ENCODE measurements at regions not wholly inside any gene's neighbourhood (a gene's known extent, or its start where the extent isn't known, plus 50 kb on each side); places are given as distances from the start of the nearest gene placed in this dataset.

GRCh38 chr5:92468295-92468694, 1085.2 kb upstream of the ARRDC3 start:
- no peaks in the 10 kb centered on the region for H3K4me1 Mint-ChIP-seq (ENCODE audit: low read depth)
- H3K27ac Mint-ChIP-seq: no peak overlapping the region
- H3K36me3 Mint-ChIP-seq (ENCODE audit: insufficient read depth in 2 of 2): peaks cover 0 to 1% of the 10 kb centered on the region in 2 donors
- ATAC-seq (replicated peaks in 1 of 2) (no peak), DNase-seq (no peak)
- no peak overlapping the region for H3K4me3 Mint-ChIP-seq
- peaks cover 2 to 10% of the 10 kb centered on the region in 2 donors for H3K9me3 Mint-ChIP-seq
- no peaks in the 10 kb centered on the region for H3K27me3 Mint-ChIP-seq (ENCODE audit: low read depth)

DNA sequence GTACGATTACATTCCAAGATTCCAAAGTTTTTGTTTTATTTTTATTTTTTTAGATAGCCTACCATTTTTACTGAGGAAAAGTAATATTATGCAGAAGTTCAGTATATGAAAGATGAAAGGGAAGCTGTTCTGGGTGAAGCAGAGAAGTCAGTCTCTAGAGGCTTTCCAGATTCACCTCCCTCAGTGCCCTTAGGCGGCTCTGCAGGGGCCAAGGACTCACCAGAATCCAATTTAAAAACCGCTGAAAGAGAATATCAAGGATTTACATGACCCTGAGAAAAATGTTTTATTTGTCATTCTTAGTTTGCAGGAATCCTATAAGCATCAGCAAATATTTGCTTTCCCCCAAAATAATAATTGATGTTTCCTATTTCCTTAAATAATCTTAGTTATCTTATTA, 1084.6 kb upstream of the ARRDC3 start:
- Mint-ChIP-seq H3K4me1 (ENCODE audit: low read depth) (no peaks in the 10 kb centered on the region), H3K27me3 (ENCODE audit: low read depth) (no peaks in the 10 kb centered on the region), H3K4me3 (no peak overlapping the region), H3K27ac (no peak overlapping the region), H3K36me3 (ENCODE audit: insufficient read depth in 2 of 2) (no peaks in the 10 kb centered on the region), H3K9me3 (peaks cover 0 to 6% of the 10 kb centered on the region in 2 donors)
- ATAC-seq (replicated peaks in 1 of 2): no peak
- DNase-seq: no peak

- Mint-ChIP-seq H3K27ac (no peak overlapping the region), H3K9me3 (peaks cover 0 to 3% of the 10 kb centered on the region in 2 donors), H3K27me3 (ENCODE audit: low read depth) (no peaks in the 10 kb centered on the region), H3K36me3 (ENCODE audit: insufficient read depth in 2 of 2) (no peaks in the 10 kb centered on the region), H3K4me3 (no peak overlapping the region), H3K4me1 (ENCODE audit: low read depth) (no peaks in the 10 kb centered on the region)
- no peak for ATAC-seq (replicated peaks in 1 of 2)
- no peak for DNase-seq
Observed at GRCh38 chr5:92460505-92460904, 1077.4 kb upstream of the ARRDC3 start.

DNA sequence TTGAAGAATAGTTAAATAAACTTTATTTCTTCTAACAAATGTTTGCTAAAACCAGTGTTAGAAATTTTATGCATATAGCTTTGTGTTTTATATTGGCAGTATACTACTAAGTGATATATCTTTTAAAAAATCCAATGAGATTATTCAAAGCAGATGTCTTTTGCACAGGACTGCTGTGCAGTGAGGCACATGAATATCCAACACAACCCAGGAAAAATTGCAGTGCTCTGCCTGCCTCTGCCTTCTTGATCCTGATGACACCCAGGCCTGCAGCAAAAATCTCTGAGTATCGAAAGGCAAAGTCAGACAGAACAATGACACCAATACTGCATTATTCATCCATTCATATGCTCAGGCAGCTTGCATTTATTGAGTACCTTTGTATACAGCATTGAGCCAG, 1076.5 kb upstream of the ARRDC3 start:
- H3K36me3 Mint-ChIP-seq (ENCODE audit: insufficient read depth in 2 of 2): no peaks in the 10 kb centered on the region
- no peaks in the 10 kb centered on the region for H3K4me1 Mint-ChIP-seq (ENCODE audit: low read depth)
- peaks cover 0 to 6% of the 10 kb centered on the region in 2 donors for H3K9me3 Mint-ChIP-seq
- DNase-seq: no peak
- no peak overlapping the region for H3K4me3 Mint-ChIP-seq
- no peaks in the 10 kb centered on the region for H3K27me3 Mint-ChIP-seq (ENCODE audit: low read depth)
- no peak overlapping the region for H3K27ac Mint-ChIP-seq
- no peak for ATAC-seq (replicated peaks in 1 of 2)

DNA sequence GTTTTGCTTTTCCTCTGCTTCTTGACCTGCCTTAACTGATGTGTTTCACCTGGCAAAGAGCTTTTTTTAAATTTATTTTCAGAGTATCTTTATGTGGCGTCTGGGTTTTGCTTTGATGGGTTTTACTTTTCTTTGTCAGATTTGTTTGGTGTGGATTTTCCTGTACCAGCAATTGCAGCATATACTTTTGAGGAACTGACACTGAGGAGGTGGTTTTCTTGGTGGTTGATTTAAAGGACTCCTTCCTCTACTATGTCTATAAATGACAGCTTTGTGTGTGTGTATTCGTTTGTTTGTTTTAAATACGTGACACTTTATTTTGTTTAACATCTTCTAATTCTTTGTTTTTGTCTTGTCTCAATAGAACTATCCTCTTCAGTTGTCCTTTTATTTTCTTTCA, 1071.9 kb upstream of the ARRDC3 start:
- no peaks in the 10 kb centered on the region for H3K4me1 Mint-ChIP-seq (ENCODE audit: low read depth)
- H3K9me3 Mint-ChIP-seq: peaks cover 1 to 6% of the 10 kb centered on the region in 2 donors
- no peaks in the 10 kb centered on the region for H3K27me3 Mint-ChIP-seq (ENCODE audit: low read depth)
- no peak for ATAC-seq (replicated peaks in 1 of 2)
- no peak overlapping the region for H3K4me3 Mint-ChIP-seq
- H3K27ac Mint-ChIP-seq: no peak overlapping the region
- DNase-seq: no peak
- no peaks in the 10 kb centered on the region for H3K36me3 Mint-ChIP-seq (ENCODE audit: insufficient read depth in 2 of 2)

- Mint-ChIP-seq H3K27ac (no peak overlapping the region), H3K4me3 (no peak overlapping the region), H3K27me3 (ENCODE audit: low read depth) (no peaks in the 10 kb centered on the region), H3K4me1 (ENCODE audit: low read depth) (no peaks in the 10 kb centered on the region), H3K36me3 (ENCODE audit: insufficient read depth in 2 of 2) (peaks cover 0 to 2% of the 10 kb centered on the region in 2 donors), H3K9me3 (peaks cover 5 to 10% of the 10 kb centered on the region in 2 donors)
- DNase-seq (no peak), ATAC-seq (replicated peaks in 1 of 2) (no peak)
Observed at GRCh38 chr5:92444888-92445287, 1061.8 kb upstream of the ARRDC3 start.

- H3K4me3 Mint-ChIP-seq: no peak overlapping the region
- no peak overlapping the region for H3K27ac Mint-ChIP-seq
- no peak for DNase-seq
- H3K4me1 Mint-ChIP-seq (ENCODE audit: low read depth): no peaks in the 10 kb centered on the region
- no peaks in the 10 kb centered on the region for H3K27me3 Mint-ChIP-seq (ENCODE audit: low read depth)
- peaks cover 0 to 4% of the 10 kb centered on the region in 2 donors for H3K36me3 Mint-ChIP-seq (ENCODE audit: insufficient read depth in 2 of 2)
- ATAC-seq (replicated peaks in 1 of 2): no peak
- H3K9me3 Mint-ChIP-seq: peaks cover 15 to 17% of the 10 kb centered on the region in 2 donors
Observed at GRCh38 chr5:92435781-92436180, 1052.7 kb upstream of the ARRDC3 start.

GRCh38 chr5:92429646-92430045, 1046.5 kb upstream of the ARRDC3 start:
- no peak overlapping the region for H3K4me3 Mint-ChIP-seq
- no peak for DNase-seq
- ATAC-seq (replicated peaks in 1 of 2): no peak
- no peak overlapping the region for H3K27ac Mint-ChIP-seq
- H3K9me3 Mint-ChIP-seq: peaks cover 5 to 6% of the 10 kb centered on the region in 2 donors
- H3K36me3 Mint-ChIP-seq (ENCODE audit: insufficient read depth in 2 of 2): no peaks in the 10 kb centered on the region
- no peaks in the 10 kb centered on the region for H3K4me1 Mint-ChIP-seq (ENCODE audit: low read depth)
- H3K27me3 Mint-ChIP-seq (ENCODE audit: low read depth): no peaks in the 10 kb centered on the region

GRCh38 chr5:92428415-92428814, 1045.3 kb upstream of the ARRDC3 start:
- Mint-ChIP-seq H3K36me3 (ENCODE audit: insufficient read depth in 2 of 2) (no peaks in the 10 kb centered on the region), H3K27ac (no peak overlapping the region), H3K27me3 (ENCODE audit: low read depth) (no peaks in the 10 kb centered on the region), H3K4me1 (ENCODE audit: low read depth) (no peaks in the 10 kb centered on the region), H3K4me3 (no peak overlapping the region), H3K9me3 (peaks cover 6 to 9% of the 10 kb centered on the region in 2 donors)
- ATAC-seq (replicated peaks in 1 of 2) (no peak), DNase-seq (no peak)

GRCh38 chr5:92424785-92425426, 1041.8 kb upstream of the ARRDC3 start:
- no peak overlapping the region for H3K4me3 Mint-ChIP-seq
- H3K27ac Mint-ChIP-seq: no peak overlapping the region
- peaks cover 7 to 8% of the 10 kb centered on the region in 2 donors for H3K9me3 Mint-ChIP-seq
- ATAC-seq (replicated peaks in 1 of 2) (no peak), DNase-seq (no peak)
- no peaks in the 10 kb centered on the region for H3K27me3 Mint-ChIP-seq (ENCODE audit: low read depth)
- peaks cover 0 to 3% of the 10 kb centered on the region in 2 donors for H3K36me3 Mint-ChIP-seq (ENCODE audit: insufficient read depth in 2 of 2)
- H3K4me1 Mint-ChIP-seq (ENCODE audit: low read depth): no peaks in the 10 kb centered on the region

- ATAC-seq (replicated peaks in 1 of 2): no peak
- Mint-ChIP-seq H3K4me3 (no peak overlapping the region), H3K36me3 (ENCODE audit: insufficient read depth in 2 of 2) (peaks cover 0 to 3% of the 10 kb centered on the region in 2 donors), H3K27me3 (ENCODE audit: low read depth) (no peaks in the 10 kb centered on the region), H3K9me3 (peaks cover 7 to 8% of the 10 kb centered on the region in 2 donors), H3K27ac (no peak overlapping the region), H3K4me1 (ENCODE audit: low read depth) (no peaks in the 10 kb centered on the region)
- no peak for DNase-seq
Observed at GRCh38 chr5:92421942-92422341, 1038.8 kb upstream of the ARRDC3 start.

- no peak overlapping the region for H3K27ac Mint-ChIP-seq
- H3K4me3 Mint-ChIP-seq: no peak overlapping the region
- ATAC-seq (replicated peaks in 1 of 2): no peak
- H3K9me3 Mint-ChIP-seq: peaks cover 5 to 6% of the 10 kb centered on the region in 2 donors
- H3K36me3 Mint-ChIP-seq (ENCODE audit: insufficient read depth in 2 of 2): peaks cover 0 to 3% of the 10 kb centered on the region in 2 donors
- no peak for DNase-seq
- no peaks in the 10 kb centered on the region for H3K4me1 Mint-ChIP-seq (ENCODE audit: low read depth)
- no peaks in the 10 kb centered on the region for H3K27me3 Mint-ChIP-seq (ENCODE audit: low read depth)
Observed at GRCh38 chr5:92421196-92421595, 1038.1 kb upstream of the ARRDC3 start.

DNA sequence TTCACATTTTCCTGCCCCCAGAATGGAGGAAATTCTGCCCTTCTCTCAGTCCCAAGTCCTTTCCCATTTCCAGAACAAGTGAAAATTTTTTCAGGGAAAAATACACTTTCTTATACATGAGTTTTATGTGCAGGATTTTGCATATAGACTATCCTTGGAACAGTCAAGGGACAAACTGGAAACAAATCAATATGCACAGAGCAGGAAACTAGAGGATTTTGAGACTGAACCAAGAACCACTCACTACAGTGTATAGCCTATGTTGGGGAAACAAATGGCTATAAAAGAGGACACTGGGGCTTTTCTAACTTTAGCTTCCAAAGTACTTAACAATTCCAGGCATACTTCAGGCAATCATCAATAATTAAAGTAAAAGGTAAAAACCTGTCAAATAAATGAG, 1036.1 kb upstream of the ARRDC3 start:
- ATAC-seq (replicated peaks in 1 of 2) (no peak), DNase-seq (no peak)
- Mint-ChIP-seq H3K4me3 (no peak overlapping the region), H3K36me3 (ENCODE audit: insufficient read depth in 2 of 2) (peaks cover 0 to 3% of the 10 kb centered on the region in 2 donors), H3K9me3 (peaks cover 5 to 9% of the 10 kb centered on the region in 2 donors), H3K4me1 (ENCODE audit: low read depth) (no peaks in the 10 kb centered on the region), H3K27ac (no peak overlapping the region), H3K27me3 (ENCODE audit: low read depth) (no peaks in the 10 kb centered on the region)

- no peaks in the 10 kb centered on the region for H3K4me1 Mint-ChIP-seq (ENCODE audit: low read depth)
- peaks cover 5% of the 10 kb centered on the region in 2 donors for H3K9me3 Mint-ChIP-seq
- H3K27me3 Mint-ChIP-seq (ENCODE audit: low read depth): no peaks in the 10 kb centered on the region
- peaks cover 0 to 3% of the 10 kb centered on the region in 2 donors for H3K36me3 Mint-ChIP-seq (ENCODE audit: insufficient read depth in 2 of 2)
- ATAC-seq (replicated peaks in 1 of 2) (no peak), DNase-seq (no peak)
- H3K27ac Mint-ChIP-seq: no peak overlapping the region
- no peak overlapping the region for H3K4me3 Mint-ChIP-seq
Observed at GRCh38 chr5:92418341-92418740, 1035.2 kb upstream of the ARRDC3 start.
